Thyroid gland (tissue), 4 donors: ENCODE measurements at regions not wholly inside any gene's neighbourhood (a gene's known extent, or its start where the extent isn't known, plus 50 kb on each side); places are given as distances from the start of the nearest gene placed in this dataset.

Source experiments
- DNase-seq, 2 donors: peaks; one replicate each; pipeline ENCODE4 v3.0.0-alpha.2; 2019
- H3K27ac ChIP-seq, 3 donors: fragments of 200-600 bp; sonication (generic); 1 replicate in 2 of 3; 2 replicates in 1 of 3; pipeline ENCODE4 v1.5.1; 2016 to 2019; ENCODE audit warnings: mild to moderate bottlenecking in 1 of 3, moderate library complexity in 1 of 3
- H3K27me3 ChIP-seq: fragments of 200-600 bp; sonication (generic); one replicate; pipeline ENCODE4 v1.5.1; 2019
- H3K36me3 ChIP-seq, 2 donors: fragments of 200-600 bp; sonication (generic); one replicate each; pipeline ENCODE4 v1.5.1; 2016 to 2019
- H3K4me1 ChIP-seq, 2 donors: fragments of 200-600 bp; sonication (generic); one replicate each; pipeline ENCODE4 v1.5.1; 2017 to 2019
- H3K4me3 ChIP-seq, 3 donors: fragments of 200-600 bp; sonication (generic); replicated peaks in 1 of 3; 1 replicate in 2 of 3; 2 replicates in 1 of 3; pipeline ENCODE4 v1.5.1; 2016; ENCODE audit warnings: mild to moderate bottlenecking in 1 of 3
- H3K9me3 ChIP-seq: fragments of 200-600 bp; sonication (generic); one replicate; pipeline ENCODE4 v1.5.1; 2017
- POLR2A ChIP-seq, 2 donors: fragments of 450-650 bp; IDR thresholded peaks; one replicate each; pipeline ENCODE4 v1.6.1; 2017; ENCODE audit warnings: antibody characterized with exemption in 2 of 2, mild to moderate bottlenecking in 2 of 2, moderate library complexity in 1 of 2
- WGBS, 2 donors: methylation state at CpG; one replicate each; pipeline ENCODE4 v1.1.5; 2017; 5-methylcytosine and 5-hydroxymethylcytosine counted together
- intact Hi-C: fragments of 100-400 bp; cut with DNase I; formaldehyde crosslinking; loops from one replicate; pipeline ENCODE4 v1.15.1; 2023
- TF ChIP-seq, protein P1 (sequence below), 6 experiments: fragments of 200-600 bp in 3 of 6; fragments of 450-650 bp in 3 of 6; sonication (generic) in 3 of 6; IDR thresholded peaks; one replicate each; pipeline ENCODE4 v1.5.1; 2016 to 2019; ENCODE audit warnings: antibody characterized with exemption in 6 of 6, mild to moderate bottlenecking in 2 of 6, inconsistent platforms in 1 of 6, moderate library complexity in 1 of 6

DNA sequence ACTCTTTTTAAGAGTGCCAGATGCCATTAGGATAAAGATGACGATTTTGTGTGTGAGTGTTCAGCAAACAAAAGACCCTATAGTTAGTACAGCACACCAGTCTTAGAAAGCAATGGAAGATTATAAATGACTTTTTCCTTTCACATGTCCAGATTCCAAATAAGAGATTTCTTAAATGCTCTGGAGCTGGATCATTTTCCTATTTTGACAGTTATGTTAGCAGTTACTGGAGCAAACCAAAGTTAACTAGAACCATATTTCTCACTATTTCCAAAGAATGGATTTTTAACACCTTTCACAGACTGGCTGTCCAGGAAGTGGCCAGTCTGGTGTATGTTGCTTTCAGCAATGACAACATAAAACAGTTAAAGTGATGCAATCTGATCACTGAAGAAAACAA is 905.8 kb upstream of the ADGRL2 start:
- TF ChIP-seq, protein P1, sequence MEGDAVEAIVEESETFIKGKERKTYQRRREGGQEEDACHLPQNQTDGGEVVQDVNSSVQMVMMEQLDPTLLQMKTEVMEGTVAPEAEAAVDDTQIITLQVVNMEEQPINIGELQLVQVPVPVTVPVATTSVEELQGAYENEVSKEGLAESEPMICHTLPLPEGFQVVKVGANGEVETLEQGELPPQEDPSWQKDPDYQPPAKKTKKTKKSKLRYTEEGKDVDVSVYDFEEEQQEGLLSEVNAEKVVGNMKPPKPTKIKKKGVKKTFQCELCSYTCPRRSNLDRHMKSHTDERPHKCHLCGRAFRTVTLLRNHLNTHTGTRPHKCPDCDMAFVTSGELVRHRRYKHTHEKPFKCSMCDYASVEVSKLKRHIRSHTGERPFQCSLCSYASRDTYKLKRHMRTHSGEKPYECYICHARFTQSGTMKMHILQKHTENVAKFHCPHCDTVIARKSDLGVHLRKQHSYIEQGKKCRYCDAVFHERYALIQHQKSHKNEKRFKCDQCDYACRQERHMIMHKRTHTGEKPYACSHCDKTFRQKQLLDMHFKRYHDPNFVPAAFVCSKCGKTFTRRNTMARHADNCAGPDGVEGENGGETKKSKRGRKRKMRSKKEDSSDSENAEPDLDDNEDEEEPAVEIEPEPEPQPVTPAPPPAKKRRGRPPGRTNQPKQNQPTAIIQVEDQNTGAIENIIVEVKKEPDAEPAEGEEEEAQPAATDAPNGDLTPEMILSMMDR (IDR thresholded peaks at IDR 0.05), result no peak
- no peak for TF ChIP-seq POLR2A (IDR thresholded peaks at IDR 0.05)
- intact Hi-C loops, result no loop called here

DNA sequence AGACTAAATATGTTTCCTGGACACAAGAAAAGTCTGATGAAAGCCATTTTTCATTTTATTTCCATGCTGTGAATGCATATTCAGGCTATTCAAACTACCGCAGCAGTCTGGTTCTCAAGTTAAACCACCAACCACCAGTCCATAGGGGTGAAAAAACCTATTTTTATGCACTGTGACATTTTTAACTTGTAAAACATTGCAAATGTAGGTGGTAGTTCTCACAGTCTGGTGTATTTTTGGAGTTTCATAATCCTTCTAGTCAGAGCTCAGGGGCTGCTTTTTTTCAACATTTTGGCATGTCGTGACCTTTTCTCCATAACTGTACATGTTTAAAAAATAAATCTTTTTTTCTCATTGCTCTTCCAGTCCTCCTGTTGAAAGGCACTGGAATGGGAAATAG is 907.6 kb upstream of the ADGRL2 start:
- WGBS, 2 donors, result 76 to 77% methylated on average over 2 of the region's 2 CpGs
- TF ChIP-seq, protein P1 (IDR thresholded peaks at IDR 0.05), result no peak
- no peak for TF ChIP-seq POLR2A (IDR thresholded peaks at IDR 0.05)
- H3K27me3 ChIP-seq, result no peaks in the 10 kb centered on the region
- no peak overlapping the region for H3K27ac ChIP-seq
- no peak for DNase-seq
- H3K9me3 ChIP-seq, result no peaks in the 10 kb centered on the region
- intact Hi-C loops, result no loop called here
- H3K4me1 ChIP-seq, result no peaks in the 10 kb centered on the region
- H3K4me3 ChIP-seq, result no peak overlapping the region
- no peaks in the 10 kb centered on the region for H3K36me3 ChIP-seq

More for the DNA sequence above, 905.8 kb upstream of the ADGRL2 start:
- no peak overlapping the region for H3K4me3 ChIP-seq
- no peaks in the 10 kb centered on the region for H3K27me3 ChIP-seq
- no peak overlapping the region for H3K27ac ChIP-seq
- no peaks in the 10 kb centered on the region for H3K4me1 ChIP-seq
- no peak for DNase-seq
- H3K9me3 ChIP-seq, result no peaks in the 10 kb centered on the region
- WGBS, 2 donors, result 29% methylated on average over 1 of the region's 1 CpG
- no peaks in the 10 kb centered on the region for H3K36me3 ChIP-seq

DNA sequence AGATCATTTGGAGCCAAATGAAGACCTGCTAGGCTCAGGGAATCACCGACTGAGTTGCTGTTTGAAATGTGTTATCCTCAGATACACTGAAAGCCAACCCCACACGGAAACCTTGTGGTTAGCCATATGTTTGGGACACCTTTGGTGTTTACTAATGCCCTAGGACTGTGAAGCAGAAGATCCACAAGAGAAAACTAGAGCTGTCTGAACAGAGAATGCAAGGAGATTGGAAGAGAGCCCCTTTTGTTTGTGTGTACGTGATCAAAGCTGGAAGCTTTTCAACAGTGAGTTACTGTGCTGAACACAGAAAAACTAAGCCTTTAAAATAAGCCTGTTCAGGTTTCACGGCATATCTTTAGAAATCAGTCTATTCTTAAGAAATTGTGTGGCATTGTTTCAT is 908.2 kb upstream of the ADGRL2 start:
- TF ChIP-seq POLR2A (IDR thresholded peaks at IDR 0.05), result no peak
- TF ChIP-seq, protein P1 (IDR thresholded peaks at IDR 0.05), result no peak
- Histone ChIP-seq H3K27ac (no peak overlapping the region), H3K36me3 (no peaks in the 10 kb centered on the region), H3K4me3 (no peak overlapping the region), H3K9me3 (no peaks in the 10 kb centered on the region), H3K4me1 (no peaks in the 10 kb centered on the region), H3K27me3 (no peaks in the 10 kb centered on the region)
- DNase-seq, result no peak
- 30 to 40% methylated on average over 4 of the region's 4 CpGs for WGBS, 2 donors
- intact Hi-C loops, result no loop called here

DNA sequence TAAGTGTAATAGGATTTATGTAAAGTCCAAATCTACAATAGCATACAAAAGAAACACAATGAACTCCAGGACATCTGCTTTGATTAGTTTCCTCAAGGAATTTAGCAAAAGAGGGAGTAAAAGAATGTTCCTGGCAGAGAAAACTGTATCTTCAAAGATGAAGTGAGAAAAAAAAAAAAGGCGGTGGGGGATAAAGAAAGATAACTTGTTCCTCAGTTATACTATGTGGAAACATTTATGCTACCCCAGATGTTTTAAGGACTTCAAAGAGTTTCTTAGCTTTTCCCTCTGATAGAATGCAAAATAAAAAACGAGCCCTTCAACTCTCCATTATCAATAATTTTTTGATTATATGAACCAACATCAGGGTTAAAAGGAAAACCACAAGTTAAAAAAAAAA is 908.9 kb upstream of the ADGRL2 start:
- H3K4me3 ChIP-seq, result no peak overlapping the region
- no peak for TF ChIP-seq POLR2A (IDR thresholded peaks at IDR 0.05)
- TF ChIP-seq, protein P1 (IDR thresholded peaks at IDR 0.05), result no peak
- no peaks in the 10 kb centered on the region for H3K4me1 ChIP-seq
- WGBS, 2 donors, result 80 to 85% methylated on average over 2 of the region's 2 CpGs
- intact Hi-C loops, result no loop called here
- no peaks in the 10 kb centered on the region for H3K36me3 ChIP-seq
- no peak for DNase-seq
- no peaks in the 10 kb centered on the region for H3K9me3 ChIP-seq
- no peaks in the 10 kb centered on the region for H3K27me3 ChIP-seq
- H3K27ac ChIP-seq, result no peak overlapping the region

DNA sequence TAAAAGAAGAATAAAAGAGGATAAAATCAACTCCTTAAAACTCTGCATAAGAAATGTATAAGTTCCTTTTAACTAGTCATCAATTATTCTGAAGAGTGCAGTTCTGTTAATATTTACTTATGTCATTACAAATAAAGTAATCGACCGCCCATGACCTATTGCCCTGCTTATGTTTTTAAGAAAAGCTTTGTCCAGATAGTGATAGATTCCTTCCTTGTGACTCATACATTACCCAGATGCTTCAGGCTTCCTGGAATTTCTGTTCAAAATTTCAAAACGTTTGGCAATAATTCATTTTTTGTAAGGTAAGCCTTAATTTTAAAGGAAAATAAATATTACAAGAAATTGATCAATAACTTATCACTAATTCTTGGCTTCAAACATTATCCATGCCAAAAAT is 918.2 kb upstream of the ADGRL2 start:
- no peak for DNase-seq
- no peak overlapping the region for H3K4me3 ChIP-seq
- H3K27me3 ChIP-seq, result no peaks in the 10 kb centered on the region
- TF ChIP-seq, protein P1 (IDR thresholded peaks at IDR 0.05), result no peak
- no peak for TF ChIP-seq POLR2A (IDR thresholded peaks at IDR 0.05)
- 44 to 47% methylated on average over 3 of the region's 3 CpGs for WGBS, 2 donors
- no peaks in the 10 kb centered on the region for H3K36me3 ChIP-seq
- intact Hi-C loops, result no loop called here
- H3K27ac ChIP-seq, result no peak overlapping the region
- no peaks in the 10 kb centered on the region for H3K9me3 ChIP-seq
- H3K4me1 ChIP-seq, result no peaks in the 10 kb centered on the region
